ENCODE measurements at regions not wholly inside any gene's neighbourhood (a gene's known extent, or its start where the extent isn't known, plus 50 kb on each side); places are given as distances from the start of the nearest gene placed in this dataset.

GRCh38 chr2:234671231-234671630, 174.3 kb upstream of the ARL4C start:
- no peak overlapping the region for H4K91ac ChIP-seq (ENCODE audit: low read depth, low read length)
- no peak overlapping the region for H2BK5ac ChIP-seq (ENCODE audit: low read depth, low read length, poor library complexity)
- WGBS (ENCODE audit: extremely low coverage, insufficient coverage, insufficient read length): no CpG with 5 or more reads among the region's 3 CpGs
- peaks cover 0 to 2% of the 10 kb centered on the region in 2 experiments for H3K4me1 ChIP-seq (ENCODE audit: control insufficient read depth in 1 of 2, insufficient read depth in 2 of 2, low read length in 2 of 2)
- no peaks in the 10 kb centered on the region for H3K36me3 ChIP-seq (ENCODE audit: control insufficient read depth in 1 of 2, insufficient read depth in 2 of 2, low read length in 2 of 2)
- no peak overlapping the region for H3K27ac ChIP-seq (ENCODE audit: low read depth, low read length)
- H3K18ac ChIP-seq (ENCODE audit: low read length): no peak overlapping the region
- H3K23ac ChIP-seq (ENCODE audit: low read length): no peak overlapping the region
- no peaks in the 10 kb centered on the region for H3K27me3 ChIP-seq (ENCODE audit: insufficient read depth, low read length)
- H3K4me3 ChIP-seq (ENCODE audit: low read depth, low read length): no peak overlapping the region
- H2BK12ac ChIP-seq (ENCODE audit: low read length): no peak overlapping the region
- no peak overlapping the region for H3K14ac ChIP-seq (ENCODE audit: low read length)
- H2BK120ac ChIP-seq (ENCODE audit: insufficient read depth, low read length, poor library complexity): no peak overlapping the region
- DNase-seq: no peak
- H2AK5ac ChIP-seq (ENCODE audit: low read length): no peak overlapping the region
- no peaks in the 10 kb centered on the region for H3K79me2 ChIP-seq (ENCODE audit: control insufficient read depth, insufficient read depth, low read length, poor library complexity)
- no peak overlapping the region for H3K4ac ChIP-seq (ENCODE audit: low read depth, low read length)
- H4K12ac ChIP-seq (ENCODE audit: low read depth, low read length): no peak overlapping the region
- no peak overlapping the region for H3K9ac ChIP-seq (ENCODE audit: low read length)
- H3K79me1 ChIP-seq (ENCODE audit: low read length): no peaks in the 10 kb centered on the region
- H3K9me3 ChIP-seq (ENCODE audit: insufficient read depth, low read depth, low read length): no peaks in the 10 kb centered on the region
- H4K8ac ChIP-seq (ENCODE audit: low read depth, low read length): no peak overlapping the region
- H3K4me2 ChIP-seq (ENCODE audit: low read length): no peak overlapping the region
- H2AFZ ChIP-seq (ENCODE audit: insufficient read depth, low read length, poor library complexity): no peak overlapping the region

- H2BK120ac ChIP-seq (ENCODE audit: insufficient read depth, low read length, poor library complexity): no peak overlapping the region
- WGBS (ENCODE audit: extremely low coverage, insufficient coverage, insufficient read length): no CpG with 5 or more reads among the region's 7 CpGs
Observed at GRCh38 chr2:234670806-234671205, 173.9 kb upstream of the ARL4C start.

GRCh38 chr2:234670052-234670451, 173.2 kb upstream of the ARL4C start:
- no peak overlapping the region for H3K4ac ChIP-seq (ENCODE audit: low read depth, low read length)
- no peaks in the 10 kb centered on the region for H3K36me3 ChIP-seq (ENCODE audit: control insufficient read depth in 1 of 2, insufficient read depth in 2 of 2, low read length in 2 of 2)
- H3K27me3 ChIP-seq (ENCODE audit: insufficient read depth, low read length): no peaks in the 10 kb centered on the region
- no peak overlapping the region for H4K12ac ChIP-seq (ENCODE audit: low read depth, low read length)
- H2AK5ac ChIP-seq (ENCODE audit: low read length): no peak overlapping the region
- no peak overlapping the region for H3K14ac ChIP-seq (ENCODE audit: low read length)
- no peak overlapping the region for H4K91ac ChIP-seq (ENCODE audit: low read depth, low read length)
- H3K18ac ChIP-seq (ENCODE audit: low read length): no peak overlapping the region
- no peak overlapping the region for H3K4me2 ChIP-seq (ENCODE audit: low read length)
- no CpG with 5 or more reads among the region's 3 CpGs for WGBS (ENCODE audit: extremely low coverage, insufficient coverage, insufficient read length)
- H3K27ac ChIP-seq (ENCODE audit: low read depth, low read length): no peak overlapping the region
- H3K9ac ChIP-seq (ENCODE audit: low read length): no peak overlapping the region
- H3K79me1 ChIP-seq (ENCODE audit: low read length): no peaks in the 10 kb centered on the region
- peak; percentile 57 to 87 for DNase-seq
- no peak overlapping the region for H2BK120ac ChIP-seq (ENCODE audit: insufficient read depth, low read length, poor library complexity)
- no peak overlapping the region for H4K8ac ChIP-seq (ENCODE audit: low read depth, low read length)
- no peak overlapping the region for H2AFZ ChIP-seq (ENCODE audit: insufficient read depth, low read length, poor library complexity)
- peaks cover 0 to 2% of the 10 kb centered on the region in 2 experiments for H3K4me1 ChIP-seq (ENCODE audit: control insufficient read depth in 1 of 2, insufficient read depth in 2 of 2, low read length in 2 of 2)
- H2BK5ac ChIP-seq (ENCODE audit: low read depth, low read length, poor library complexity): no peak overlapping the region
- H3K9me3 ChIP-seq (ENCODE audit: insufficient read depth, low read depth, low read length): no peaks in the 10 kb centered on the region
- no peak overlapping the region for H3K4me3 ChIP-seq (ENCODE audit: low read depth, low read length)
- no peak overlapping the region for H3K23ac ChIP-seq (ENCODE audit: low read length)
- no peak overlapping the region for H2BK12ac ChIP-seq (ENCODE audit: low read length)
- no peaks in the 10 kb centered on the region for H3K79me2 ChIP-seq (ENCODE audit: control insufficient read depth, insufficient read depth, low read length, poor library complexity)

More at GRCh38 chr2:234670806-234671205, 173.9 kb upstream of the ARL4C start:
- no peak overlapping the region for H3K9ac ChIP-seq (ENCODE audit: low read length)
- no peak overlapping the region for H3K4me2 ChIP-seq (ENCODE audit: low read length)
- no peaks in the 10 kb centered on the region for H3K27me3 ChIP-seq (ENCODE audit: insufficient read depth, low read length)
- H3K79me2 ChIP-seq (ENCODE audit: control insufficient read depth, insufficient read depth, low read length, poor library complexity): no peaks in the 10 kb centered on the region
- H3K4ac ChIP-seq (ENCODE audit: low read depth, low read length): no peak overlapping the region
- no peak overlapping the region for H3K14ac ChIP-seq (ENCODE audit: low read length)
- H4K12ac ChIP-seq (ENCODE audit: low read depth, low read length): no peak overlapping the region
- no peak overlapping the region for H2AFZ ChIP-seq (ENCODE audit: insufficient read depth, low read length, poor library complexity)
- H3K18ac ChIP-seq (ENCODE audit: low read length): no peak overlapping the region
- H3K27ac ChIP-seq (ENCODE audit: low read depth, low read length): no peak overlapping the region
- H2AK5ac ChIP-seq (ENCODE audit: low read length): no peak overlapping the region
- H2BK12ac ChIP-seq (ENCODE audit: low read length): no peak overlapping the region
- no peak overlapping the region for H2BK5ac ChIP-seq (ENCODE audit: low read depth, low read length, poor library complexity)
- H3K36me3 ChIP-seq (ENCODE audit: control insufficient read depth in 1 of 2, insufficient read depth in 2 of 2, low read length in 2 of 2): no peaks in the 10 kb centered on the region
- no peak overlapping the region for H3K4me3 ChIP-seq (ENCODE audit: low read depth, low read length)
- no peaks in the 10 kb centered on the region for H3K9me3 ChIP-seq (ENCODE audit: insufficient read depth, low read depth, low read length)
- no peak for DNase-seq
- H3K23ac ChIP-seq (ENCODE audit: low read length): no peak overlapping the region
- H4K91ac ChIP-seq (ENCODE audit: low read depth, low read length): no peak overlapping the region
- H3K79me1 ChIP-seq (ENCODE audit: low read length): no peaks in the 10 kb centered on the region
- peaks cover 0 to 2% of the 10 kb centered on the region in 2 experiments for H3K4me1 ChIP-seq (ENCODE audit: control insufficient read depth in 1 of 2, insufficient read depth in 2 of 2, low read length in 2 of 2)
- H4K8ac ChIP-seq (ENCODE audit: low read depth, low read length): no peak overlapping the region

- no peak overlapping the region for H3K18ac ChIP-seq (ENCODE audit: low read length)
- no peak overlapping the region for H4K8ac ChIP-seq (ENCODE audit: low read depth, low read length)
- no peak overlapping the region for H2BK120ac ChIP-seq (ENCODE audit: insufficient read depth, low read length, poor library complexity)
- H4K12ac ChIP-seq (ENCODE audit: low read depth, low read length): no peak overlapping the region
- H2AFZ ChIP-seq (ENCODE audit: insufficient read depth, low read length, poor library complexity): no peak overlapping the region
- no peaks in the 10 kb centered on the region for H3K79me2 ChIP-seq (ENCODE audit: control insufficient read depth, insufficient read depth, low read length, poor library complexity)
- no peak overlapping the region for H3K4me2 ChIP-seq (ENCODE audit: low read length)
- H3K4me3 ChIP-seq (ENCODE audit: low read depth, low read length): no peak overlapping the region
- H3K4ac ChIP-seq (ENCODE audit: low read depth, low read length): no peak overlapping the region
- no peak for DNase-seq
- no peak overlapping the region for H4K91ac ChIP-seq (ENCODE audit: low read depth, low read length)
- no peak overlapping the region for H3K9ac ChIP-seq (ENCODE audit: low read length)
- H3K9me3 ChIP-seq (ENCODE audit: insufficient read depth, low read depth, low read length): peaks cover 2% of the 10 kb centered on the region
- H3K23ac ChIP-seq (ENCODE audit: low read length): no peak overlapping the region
- no peaks in the 10 kb centered on the region for H3K27me3 ChIP-seq (ENCODE audit: insufficient read depth, low read length)
- no peak overlapping the region for H3K27ac ChIP-seq (ENCODE audit: low read depth, low read length)
- no CpG with 5 or more reads among the region's 2 CpGs for WGBS (ENCODE audit: extremely low coverage, insufficient coverage, insufficient read length)
- no peaks in the 10 kb centered on the region for H3K4me1 ChIP-seq (ENCODE audit: control insufficient read depth in 1 of 2, insufficient read depth in 2 of 2, low read length in 2 of 2)
- H3K14ac ChIP-seq (ENCODE audit: low read length): no peak overlapping the region
- H3K79me1 ChIP-seq (ENCODE audit: low read length): no peaks in the 10 kb centered on the region
- H2AK5ac ChIP-seq (ENCODE audit: low read length): no peak overlapping the region
- H3K36me3 ChIP-seq (ENCODE audit: control insufficient read depth in 1 of 2, insufficient read depth in 2 of 2, low read length in 2 of 2): no peaks in the 10 kb centered on the region
- H2BK5ac ChIP-seq (ENCODE audit: low read depth, low read length, poor library complexity): no peak overlapping the region
- H2BK12ac ChIP-seq (ENCODE audit: low read length): no peak overlapping the region
Observed at GRCh38 chr2:234669621-234670020, 172.7 kb upstream of the ARL4C start.

Data from trophoblast cell (in vitro differentiated cells and primary cell).